ENCODE measurements at regions not wholly inside any gene's neighbourhood (a gene's known extent, or its start where the extent isn't known, plus 50 kb on each side); places are given as distances from the start of the nearest gene placed in this dataset.

DNA sequence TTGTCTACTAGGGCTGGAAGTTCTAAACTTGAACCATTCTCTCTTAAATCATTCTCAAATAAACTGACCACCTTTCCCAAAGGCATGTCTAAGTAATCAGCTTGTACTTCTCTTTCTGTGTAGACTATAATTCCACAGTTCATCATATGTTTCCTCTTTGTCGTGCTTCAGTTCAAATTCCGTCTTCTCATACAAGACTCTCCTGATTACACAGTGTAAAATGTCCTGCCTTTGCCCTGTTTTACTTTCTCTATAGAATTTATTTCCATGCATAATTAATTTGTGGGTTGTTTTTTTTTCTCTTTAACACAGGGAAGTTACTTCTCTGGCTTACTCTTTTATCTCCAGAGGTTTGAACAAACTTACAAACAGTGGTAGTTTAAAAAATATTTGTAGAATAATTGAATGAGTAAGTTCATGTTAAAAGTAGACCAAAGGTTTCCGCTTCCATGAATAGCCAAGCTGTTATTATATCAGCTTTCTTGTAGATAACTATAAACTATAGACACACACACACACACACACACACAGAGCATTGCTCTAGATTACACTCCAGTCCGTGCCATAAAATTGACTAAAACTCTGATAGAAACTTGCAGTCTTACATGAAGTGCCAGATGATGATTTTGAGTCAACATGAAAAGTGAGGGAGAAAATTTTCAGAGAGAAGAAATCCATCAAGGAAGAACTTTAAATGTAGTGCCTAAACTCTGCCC, 119.0 kb downstream of the SUCNR1 start:
- DNase-seq: no peak

DNA sequence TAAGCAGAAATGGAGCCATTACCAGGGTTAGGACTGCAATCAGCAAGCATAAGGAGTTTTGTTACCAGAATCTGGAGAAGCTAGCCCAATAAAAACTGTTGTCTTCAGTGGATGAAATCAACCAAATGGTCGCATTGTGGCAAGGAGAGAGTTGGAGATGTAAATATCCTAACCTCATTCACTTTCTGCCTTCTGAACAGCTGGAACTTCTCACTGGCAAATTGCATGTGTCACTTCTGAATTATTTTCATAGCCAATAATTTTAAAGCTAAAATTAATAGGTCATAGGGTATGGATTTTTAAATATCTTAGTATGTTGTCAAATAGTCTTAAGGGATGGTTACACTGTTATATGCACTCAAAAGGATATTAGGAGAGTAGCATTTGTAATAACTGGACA, 121.6 kb downstream of the SUCNR1 start:
- DNase-seq: no peak

DNA sequence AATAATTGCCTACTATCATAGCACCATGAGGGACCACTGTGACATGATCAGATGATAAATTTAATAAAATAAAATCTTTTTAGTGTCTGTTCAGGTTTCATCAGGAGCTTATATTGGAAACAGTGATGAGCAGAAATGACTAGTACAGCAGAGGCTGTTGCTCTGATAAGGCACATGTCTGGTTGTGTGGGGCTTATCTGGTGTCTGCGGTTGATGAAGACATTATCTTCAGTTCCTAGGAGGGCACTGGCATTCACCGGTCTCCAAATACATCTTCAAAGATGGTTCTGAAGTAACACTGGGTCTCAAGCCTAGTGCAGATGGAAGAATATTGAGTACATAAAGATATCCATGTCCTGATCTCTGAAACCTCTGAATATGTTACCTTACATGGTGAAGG, 125.3 kb downstream of the SUCNR1 start:
- no peak for DNase-seq

DNA sequence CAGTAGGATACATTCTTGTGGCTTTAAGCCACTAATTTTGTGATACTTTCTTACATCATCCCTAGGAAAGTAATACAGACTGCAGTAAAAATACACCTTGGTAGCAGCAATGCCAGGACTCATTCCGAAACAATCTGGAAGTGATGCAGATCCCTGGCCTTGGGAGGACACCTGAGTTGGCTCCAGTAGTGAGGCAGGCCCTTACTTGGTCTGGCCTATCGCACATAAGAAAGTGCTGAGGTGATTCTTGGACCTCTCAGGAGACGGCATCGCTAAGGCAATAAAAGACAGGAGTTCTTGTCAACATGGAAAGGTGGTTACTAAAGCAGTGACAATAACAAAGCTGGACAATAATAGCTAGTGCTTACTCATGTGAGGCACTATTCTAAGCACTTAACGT, 126.5 kb downstream of the SUCNR1 start:
- DNase-seq: no peak

DNA sequence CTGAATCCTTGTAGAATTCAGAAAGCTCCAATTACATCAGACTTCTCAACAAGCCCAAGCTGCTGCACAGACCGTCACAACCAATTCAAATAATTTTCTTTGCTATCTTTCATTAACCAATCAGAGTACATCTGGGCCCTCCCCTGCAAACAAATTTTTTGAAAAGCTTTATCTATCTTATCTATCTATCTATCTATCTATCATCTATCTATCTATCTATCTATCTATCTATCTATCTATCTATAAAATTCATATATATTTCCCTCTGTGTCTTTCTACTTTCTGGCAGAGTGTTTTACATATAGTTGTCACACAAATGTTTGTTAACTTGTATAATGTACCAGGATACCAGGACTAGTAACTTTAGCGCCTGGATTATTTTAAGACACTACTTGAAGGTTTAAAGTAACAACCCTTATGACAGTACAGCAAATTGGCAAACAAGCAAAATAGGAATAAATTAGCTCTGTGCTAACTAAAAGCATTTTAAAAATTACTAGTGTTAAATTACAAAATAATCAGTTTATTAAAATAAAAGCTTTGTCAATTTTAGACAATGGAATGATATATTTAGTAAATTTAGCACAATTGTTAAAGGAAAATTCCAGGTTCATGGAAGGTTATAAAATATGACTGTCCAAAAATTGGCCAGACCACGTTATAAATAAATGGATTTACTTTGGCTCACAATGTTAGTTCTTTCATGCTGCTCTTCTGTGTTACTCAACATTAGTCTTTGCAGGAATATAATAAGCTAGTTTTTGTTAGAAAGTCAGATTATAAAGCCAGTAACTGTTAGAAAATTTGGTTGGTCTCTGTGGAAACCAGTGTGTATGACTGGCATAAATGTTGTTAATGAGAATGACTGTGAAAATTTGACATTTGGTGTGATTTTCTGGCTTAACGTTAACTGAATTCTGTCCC, 138.6 kb downstream of the SUCNR1 start:
- no peak for DNase-seq

DNA sequence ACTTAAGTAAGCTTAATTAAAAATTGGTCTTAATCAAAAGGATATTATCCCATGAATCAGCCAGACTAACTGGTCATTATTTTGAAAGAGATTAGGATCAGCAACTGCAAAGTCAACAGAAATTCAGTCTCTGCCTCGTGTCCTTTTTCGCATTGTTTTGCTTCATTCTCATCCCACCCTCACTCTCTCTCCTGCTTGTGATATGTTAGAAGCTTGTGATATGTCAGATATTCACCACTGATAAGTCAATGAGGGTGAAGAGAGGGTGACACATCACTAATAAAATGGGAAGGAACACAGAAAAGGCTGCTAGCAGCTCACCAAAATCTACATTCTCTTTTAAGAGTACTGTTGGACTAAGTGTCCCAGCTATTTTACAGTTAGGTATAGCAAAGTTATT, 146.1 kb downstream of the SUCNR1 start:
- no peak for DNase-seq

DNA sequence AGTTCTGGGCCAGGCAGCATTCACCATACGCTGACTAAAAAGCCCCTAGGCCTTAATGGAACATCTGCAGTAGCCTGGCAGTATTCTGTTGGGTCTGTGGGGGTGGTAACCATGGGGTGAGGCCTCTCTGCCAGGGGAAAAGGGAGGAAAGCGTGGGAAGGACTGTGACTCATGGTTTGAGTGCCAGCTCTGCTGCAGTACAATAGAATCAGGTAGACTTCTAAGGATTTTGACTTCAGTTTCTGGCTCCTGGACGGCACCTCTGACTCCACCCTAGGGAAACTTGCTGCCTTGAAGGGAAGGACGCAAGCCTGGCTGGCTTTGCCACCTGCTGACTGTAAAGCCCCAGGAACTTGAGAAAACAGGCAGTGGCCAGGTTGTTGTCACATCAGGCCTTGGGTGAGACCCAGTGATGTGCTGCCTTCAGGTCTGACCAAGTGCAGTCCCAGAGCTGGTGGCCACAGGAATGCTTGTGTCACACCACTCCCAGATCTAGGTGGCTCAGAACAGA, 148.6 kb downstream of the SUCNR1 start:
- no peak for DNase-seq

DNA sequence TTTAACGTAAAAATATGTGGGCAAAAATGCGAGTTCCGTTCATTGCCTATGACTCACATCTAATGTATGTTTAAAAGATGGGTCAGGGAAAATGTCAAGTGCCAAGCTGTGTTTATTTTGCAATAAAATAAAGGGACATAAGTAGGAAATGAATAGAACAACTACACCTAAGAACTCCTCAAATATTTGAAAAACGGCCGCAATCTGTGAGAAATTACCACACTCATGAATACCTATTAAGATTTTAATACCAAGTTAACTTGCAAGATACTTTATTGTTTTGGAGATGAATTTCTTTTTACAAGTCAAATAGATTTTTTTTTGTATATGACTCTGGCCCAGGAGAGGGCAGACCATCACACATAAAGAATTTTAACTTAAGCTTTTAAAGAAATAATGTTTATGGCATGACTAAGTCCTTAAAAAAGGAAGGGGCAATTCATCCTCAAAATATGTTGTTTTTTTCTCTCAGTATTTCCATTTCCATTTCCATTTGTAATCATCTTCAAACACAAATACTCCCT, 152.7 kb downstream of the SUCNR1 start:
- DNase-seq: no peak

DNA sequence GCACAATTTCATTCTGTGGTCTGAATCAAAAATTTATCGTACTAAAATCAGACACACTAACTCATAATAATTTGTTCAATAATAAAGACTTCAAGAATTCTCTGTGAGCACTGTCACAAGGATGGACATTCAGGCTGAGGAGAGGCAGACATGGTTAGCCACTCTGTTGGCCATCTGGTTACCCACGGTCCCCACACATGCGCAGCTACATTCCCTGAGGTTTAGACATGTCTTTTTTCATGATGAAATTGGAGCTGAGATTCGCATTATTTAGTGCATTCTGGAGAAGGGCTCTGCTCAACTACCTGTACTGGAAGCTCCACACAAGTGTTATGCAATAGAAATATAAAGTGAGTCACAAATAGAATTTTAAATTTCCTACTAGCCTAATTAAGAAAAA, 156.9 kb downstream of the SUCNR1 start:
- DNase-seq: no peak

DNA sequence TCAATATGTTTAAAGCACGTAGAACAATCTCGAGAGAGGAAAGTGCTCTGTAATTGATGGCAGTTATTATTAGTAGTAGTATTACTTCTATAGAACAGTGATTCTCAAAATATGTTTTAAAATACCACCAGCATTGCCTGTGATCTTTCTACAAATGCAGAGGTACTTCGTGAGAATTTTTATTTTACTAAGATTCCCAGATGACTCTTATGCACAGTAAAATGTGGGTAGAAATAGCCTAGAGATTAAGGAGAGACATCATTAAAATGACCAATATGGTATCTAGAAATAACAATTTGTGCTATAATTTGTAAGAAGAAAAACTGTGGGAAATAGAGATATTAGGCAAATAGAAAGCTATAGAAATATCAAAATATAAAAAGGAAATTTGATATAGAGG, 157.9 kb downstream of the SUCNR1 start:
- no peak for DNase-seq

DNA sequence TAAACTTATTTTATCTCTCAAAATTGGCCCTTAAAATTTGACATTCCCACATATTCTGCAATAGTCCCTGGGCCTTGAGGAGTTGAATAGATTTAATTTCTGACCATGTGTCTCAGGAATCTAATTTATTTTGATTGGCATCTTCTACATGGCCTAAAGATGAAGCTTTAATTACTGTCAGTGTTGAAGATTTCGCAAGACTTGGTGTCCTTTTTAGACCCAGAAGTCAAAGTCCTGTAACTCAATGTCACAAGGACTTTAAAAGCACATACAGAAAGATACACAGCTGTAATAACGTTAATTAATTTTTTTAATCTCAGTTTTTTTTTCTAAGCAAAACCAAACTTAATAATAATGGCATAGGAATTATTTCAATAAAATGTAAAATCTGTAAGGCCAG, 163.9 kb downstream of the SUCNR1 start:
- DNase-seq: no peak

DNA sequence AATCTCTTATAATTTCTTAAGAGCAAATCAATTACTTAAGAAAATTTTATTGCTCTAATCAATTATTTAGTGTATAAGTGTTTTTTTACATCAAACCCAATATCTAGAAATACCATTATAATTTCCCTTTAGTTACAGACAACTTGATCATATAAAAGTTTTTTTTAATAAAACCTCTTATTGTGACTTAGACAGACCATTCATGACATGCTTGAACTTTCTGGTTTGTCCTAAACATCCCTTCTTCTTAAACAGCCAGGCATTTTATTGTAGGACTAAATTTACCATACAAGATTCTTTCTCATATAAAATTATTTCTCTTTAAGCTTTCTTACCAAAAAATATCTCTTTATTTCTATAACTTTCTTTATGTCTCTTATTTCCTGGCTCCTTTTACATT, 164.5 kb downstream of the SUCNR1 start:
- DNase-seq: no peak

DNA sequence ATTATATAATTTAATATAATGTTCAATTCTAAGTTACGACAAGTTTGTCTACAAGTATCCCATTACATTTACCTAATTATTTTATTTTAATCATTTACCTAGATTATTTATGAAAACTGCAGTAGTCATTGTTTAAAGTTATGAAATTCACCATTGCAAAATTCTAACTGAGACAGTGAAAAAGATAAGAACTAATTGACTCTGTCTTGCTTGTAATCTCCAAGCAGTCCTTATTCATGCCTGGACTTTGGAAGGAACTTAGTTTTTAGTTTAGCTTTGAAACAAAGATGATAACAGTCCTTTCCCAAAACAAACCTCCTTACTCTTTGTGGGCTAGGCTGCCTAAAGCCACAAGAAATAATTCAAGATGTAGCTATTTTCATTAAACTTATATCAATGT, 165.0 kb downstream of the SUCNR1 start:
- no peak for DNase-seq

DNA sequence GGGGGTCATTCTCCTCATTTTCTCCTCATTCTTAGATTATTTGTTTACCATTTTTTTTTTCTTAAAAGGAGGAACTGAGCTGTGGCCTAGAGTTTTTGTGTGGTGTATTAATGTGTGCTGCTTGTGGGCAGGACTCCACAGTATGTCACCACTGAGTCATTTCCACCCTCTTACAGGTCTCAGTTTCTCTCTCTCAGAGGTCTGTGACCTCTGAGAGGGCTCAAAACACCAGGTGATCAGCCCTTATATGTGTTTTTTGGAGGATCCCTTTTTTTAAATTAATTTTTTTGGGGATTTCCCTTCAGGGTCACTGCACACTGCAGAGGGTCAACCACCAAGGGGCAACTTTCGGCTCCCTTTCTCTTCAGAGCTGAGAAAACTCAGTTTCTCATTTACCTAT, 166.4 kb downstream of the SUCNR1 start:
- DNase-seq: no peak

DNA sequence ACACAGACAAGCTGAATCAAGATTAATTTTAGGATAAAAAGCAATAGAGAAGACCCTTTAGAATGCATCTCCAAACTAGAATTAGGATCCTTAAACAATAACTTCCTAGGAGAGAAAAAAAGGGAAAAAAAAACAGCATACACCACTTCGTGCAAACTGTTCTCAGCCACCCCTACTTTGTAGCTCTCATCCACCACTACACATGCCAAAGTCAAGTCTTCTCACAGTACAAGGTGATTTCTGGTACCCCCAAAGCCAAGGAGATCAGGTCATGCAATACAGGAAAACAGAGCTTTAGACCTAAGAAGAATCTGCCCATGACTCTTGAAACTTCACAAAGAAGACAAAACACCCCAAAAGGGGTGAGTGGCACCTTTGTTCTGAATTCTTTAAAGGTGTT, 166.9 kb downstream of the SUCNR1 start:
- no peak for DNase-seq

DNA sequence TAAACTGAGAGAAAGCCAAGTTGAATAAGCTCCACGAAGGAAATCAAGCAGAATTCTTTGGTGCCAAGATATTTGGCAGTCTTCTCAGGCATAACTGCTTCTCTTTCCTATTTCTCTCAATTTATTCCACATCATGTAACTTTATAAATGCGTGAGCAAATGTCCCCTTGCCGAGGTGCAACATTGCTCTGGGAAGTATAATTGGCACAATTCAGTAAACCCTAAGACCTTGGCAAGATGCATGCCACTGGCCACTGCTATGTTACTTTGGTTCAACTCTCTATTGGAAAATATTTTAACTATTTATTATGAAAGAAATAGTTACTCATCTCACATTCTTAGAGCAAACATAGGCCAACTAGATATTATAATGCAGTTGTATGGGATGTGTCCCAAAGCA, 170.2 kb downstream of the SUCNR1 start:
- no peak for DNase-seq

DNA sequence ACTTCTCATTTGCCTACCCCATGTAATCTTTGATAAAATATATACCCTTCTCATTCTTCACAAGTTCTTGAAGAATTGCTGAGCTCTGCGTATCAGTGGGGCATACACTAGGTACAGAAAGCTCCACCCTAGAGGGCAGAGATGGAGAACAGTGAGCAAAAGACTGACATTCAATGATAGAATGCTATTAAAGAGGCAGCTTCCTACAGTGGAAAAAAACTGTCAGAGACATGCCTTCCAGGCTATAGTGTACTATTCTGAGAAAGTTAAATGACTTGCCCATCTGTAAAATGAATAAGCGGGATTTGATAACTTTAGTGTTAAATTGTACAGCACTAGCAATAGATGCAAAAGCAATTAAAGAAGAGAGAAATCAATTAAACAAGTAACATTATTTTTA, 172.8 kb downstream of the SUCNR1 start:
- no peak for DNase-seq

DNA sequence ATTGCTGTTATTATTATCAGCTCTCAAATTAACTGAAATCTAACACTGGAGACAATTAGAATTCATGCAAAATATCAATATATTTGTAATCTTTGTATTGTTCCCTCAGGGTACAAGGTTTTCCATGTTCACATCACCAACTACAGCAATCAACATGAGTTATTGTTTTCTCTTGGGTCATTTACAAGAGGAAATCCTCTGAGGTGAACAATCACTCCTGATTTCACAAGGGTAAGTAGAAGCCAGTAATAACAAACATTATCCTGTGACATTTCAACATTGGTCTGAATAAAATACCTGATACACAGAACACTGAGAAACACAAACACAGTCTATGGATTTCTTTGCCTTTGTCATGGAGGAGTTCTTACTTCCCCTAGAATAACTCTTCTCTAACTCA, 174.0 kb downstream of the SUCNR1 start:
- DNase-seq: no peak

DNA sequence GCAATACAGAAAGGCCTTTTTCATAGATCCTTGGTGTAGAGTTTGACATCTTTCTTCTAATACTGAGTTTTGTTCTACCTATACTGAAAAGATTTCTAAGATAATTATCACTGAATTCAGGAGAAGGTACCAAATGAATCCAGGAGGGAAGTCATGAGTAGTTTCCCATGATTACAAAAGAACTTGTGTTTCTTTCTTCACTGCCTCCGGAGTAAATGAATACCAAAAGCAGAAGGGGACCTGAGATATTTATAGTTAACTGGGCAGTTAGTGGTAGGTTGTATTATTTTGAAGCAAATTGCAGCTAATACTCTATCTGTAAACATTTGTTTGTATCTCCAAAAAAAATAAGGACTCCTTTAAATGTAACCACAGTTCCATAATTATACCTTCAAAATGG, 175.4 kb downstream of the SUCNR1 start:
- no peak for DNase-seq

DNA sequence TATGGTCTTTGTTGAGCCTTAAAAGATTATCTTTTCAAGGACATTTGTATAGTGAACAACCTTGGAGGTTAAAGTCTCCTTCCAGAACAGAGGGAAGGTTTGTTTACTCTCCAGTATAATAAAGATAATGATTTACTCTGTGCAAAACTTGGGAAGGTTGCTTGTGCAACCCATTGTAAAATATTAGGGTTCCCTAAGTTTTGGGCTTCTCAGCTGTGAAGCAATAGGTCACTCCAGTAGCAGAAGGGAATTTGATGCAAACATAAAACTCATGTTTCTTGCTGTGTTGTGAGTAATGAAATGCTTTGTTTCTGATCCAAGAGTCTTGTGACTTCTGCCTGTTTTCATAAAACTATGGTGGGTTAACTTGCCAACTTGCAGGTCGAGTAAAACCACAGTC, 177.5 kb downstream of the SUCNR1 start:
- DNase-seq: no peak

DNA sequence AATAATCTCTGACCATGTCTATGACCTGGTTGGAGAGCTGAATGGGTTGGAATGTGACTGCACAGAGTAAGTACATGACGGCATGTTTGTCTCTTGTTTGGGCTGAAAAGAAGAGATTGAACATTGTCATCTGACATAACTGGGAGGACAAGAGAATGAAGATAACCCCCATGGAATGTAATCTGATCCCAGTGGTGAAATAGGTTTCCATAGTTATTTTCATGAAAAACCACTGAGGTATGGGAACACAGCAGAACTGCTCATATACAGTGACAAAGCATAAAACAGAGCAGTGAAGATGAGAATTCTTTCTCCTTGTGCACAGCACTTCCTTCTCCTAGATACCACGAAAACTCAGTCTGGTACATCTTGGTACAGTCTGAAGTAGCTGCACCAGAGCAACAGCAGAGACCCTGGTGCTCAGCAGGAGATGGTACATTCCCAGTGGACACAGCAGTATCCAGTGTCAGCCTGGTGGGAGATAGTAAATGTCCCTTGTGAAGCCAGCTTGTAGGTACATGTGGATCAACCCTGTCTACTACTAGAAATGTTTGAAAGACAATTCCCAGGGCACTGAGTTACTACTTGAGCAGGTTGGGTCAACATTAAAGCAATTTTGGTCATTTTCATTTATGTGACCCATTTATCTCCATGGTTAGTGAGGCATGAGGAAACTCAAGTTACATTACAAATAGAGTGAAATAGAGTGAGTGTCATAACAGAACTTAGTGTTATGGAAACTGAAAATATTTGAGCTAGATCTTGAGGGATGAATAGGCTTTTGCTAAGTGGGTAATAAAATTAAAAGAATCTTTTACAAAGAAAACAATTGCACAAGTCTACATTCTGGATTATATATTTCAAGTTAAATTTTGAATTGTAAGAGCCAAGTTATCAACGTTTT, 178.3 kb downstream of the SUCNR1 start:
- DNase-seq: no peak

Data from amygdala (tissue), 56 donors.